HK-2 (cell line): ENCODE measurements at regions not wholly inside any gene's neighbourhood (a gene's known extent, or its start where the extent isn't known, plus 50 kb on each side); places are given as distances from the start of the nearest gene placed in this dataset.

Source experiments
- DNase-seq: peaks from one replicate; pipeline ENCODE4 v3.0.0-alpha.2; 2018; ENCODE audit not compliant: unreplicated experiment

- DNase-seq: no peak
Measured at GRCh38 chr11:123303924-123304323, 108.9 kb upstream of the CLMP start.

- no peak for DNase-seq
Measured at GRCh38 chr11:123302751-123303195, 107.7 kb upstream of the CLMP start.

GRCh38 chr11:123301696-123302400 is 106.8 kb upstream of the CLMP start:
- peak; percentile 50 for DNase-seq

GRCh38 chr11:123301013-123301591 is 106.1 kb upstream of the CLMP start:
- no peak for DNase-seq

- no peak for DNase-seq
Measured at GRCh38 chr11:123299721-123300120, 104.7 kb upstream of the CLMP start.

GRCh38 chr11:123298488-123299447 is 103.7 kb upstream of the CLMP start:
- DNase-seq: no peak

GRCh38 chr11:123292647-123293046 is 97.6 kb upstream of the CLMP start:
- no peak for DNase-seq

- DNase-seq: no peak
Measured at GRCh38 chr11:123291201-123291869, 96.3 kb upstream of the CLMP start.

GRCh38 chr11:123286761-123287160 is 91.7 kb upstream of the CLMP start:
- DNase-seq: no peak

GRCh38 chr11:123286255-123286654 is 91.2 kb upstream of the CLMP start:
- DNase-seq: no peak

- no peak for DNase-seq
Measured at GRCh38 chr11:123284454-123284853, 89.4 kb upstream of the CLMP start.

GRCh38 chr11:123282597-123282996 is 87.5 kb upstream of the CLMP start:
- no peak for DNase-seq

GRCh38 chr11:123273616-123274015 is 78.6 kb upstream of the CLMP start:
- no peak for DNase-seq

- no peak for DNase-seq
Measured at GRCh38 chr11:123272565-123272964, 77.5 kb upstream of the CLMP start.

- no peak for DNase-seq
Measured at GRCh38 chr11:123268156-123268555, 73.1 kb upstream of the CLMP start.

GRCh38 chr11:123265951-123266350 is 70.9 kb upstream of the CLMP start:
- no peak for DNase-seq

- no peak for DNase-seq
Measured at GRCh38 chr11:123264431-123264780, 69.4 kb upstream of the CLMP start.

- peak; percentile 73 for DNase-seq
Measured at GRCh38 chr11:123261345-123262106, 66.5 kb upstream of the CLMP start.

- DNase-seq: no peak
Measured at GRCh38 chr11:123260511-123261211, 65.6 kb upstream of the CLMP start.

- no peak for DNase-seq
Measured at GRCh38 chr11:123258877-123259276, 63.8 kb upstream of the CLMP start.

- DNase-seq: no peak
Measured at GRCh38 chr11:123257370-123257769, 62.3 kb upstream of the CLMP start.
